HG03108 (cell line): ENCODE measurements at regions not wholly inside any gene's neighbourhood (a gene's known extent, or its start where the extent isn't known, plus 50 kb on each side); places are given as distances from the start of the nearest gene placed in this dataset.
"Not testable (repeated sequence)": the region's sequence is repeated elsewhere in the genome, so short reads cannot be mapped to it uniquely, and the experiment has no call there.

Experiments
- ATAC-seq: cut with Tn5 transposase; IDR thresholded peaks from one replicate; pipeline ENCODE4 v1.9.1; 2021; ENCODE audit warnings: moderate library complexity; ENCODE audit not compliant: unreplicated experiment

GRCh38 chr5:67722582-67722981, 493.0 kb upstream of the PIK3R1 start:
- ATAC-seq = not testable (repeated sequence)

GRCh38 chr5:67720162-67720772, 495.3 kb upstream of the PIK3R1 start:
- ATAC-seq = no peak

- no peak for ATAC-seq
Measured at GRCh38 chr5:67702008-67702407, 505.4 kb upstream of the CD180 start.

GRCh38 chr5:67699560-67699959, 503.0 kb upstream of the CD180 start:
- no peak for ATAC-seq

- no peak for ATAC-seq
Measured at GRCh38 chr5:67696446-67696845, 499.8 kb upstream of the CD180 start.

- ATAC-seq = no peak
Measured at GRCh38 chr5:67695369-67695768, 498.8 kb upstream of the CD180 start.

GRCh38 chr5:67694810-67695191, 498.2 kb upstream of the CD180 start:
- ATAC-seq = no peak

DNA sequence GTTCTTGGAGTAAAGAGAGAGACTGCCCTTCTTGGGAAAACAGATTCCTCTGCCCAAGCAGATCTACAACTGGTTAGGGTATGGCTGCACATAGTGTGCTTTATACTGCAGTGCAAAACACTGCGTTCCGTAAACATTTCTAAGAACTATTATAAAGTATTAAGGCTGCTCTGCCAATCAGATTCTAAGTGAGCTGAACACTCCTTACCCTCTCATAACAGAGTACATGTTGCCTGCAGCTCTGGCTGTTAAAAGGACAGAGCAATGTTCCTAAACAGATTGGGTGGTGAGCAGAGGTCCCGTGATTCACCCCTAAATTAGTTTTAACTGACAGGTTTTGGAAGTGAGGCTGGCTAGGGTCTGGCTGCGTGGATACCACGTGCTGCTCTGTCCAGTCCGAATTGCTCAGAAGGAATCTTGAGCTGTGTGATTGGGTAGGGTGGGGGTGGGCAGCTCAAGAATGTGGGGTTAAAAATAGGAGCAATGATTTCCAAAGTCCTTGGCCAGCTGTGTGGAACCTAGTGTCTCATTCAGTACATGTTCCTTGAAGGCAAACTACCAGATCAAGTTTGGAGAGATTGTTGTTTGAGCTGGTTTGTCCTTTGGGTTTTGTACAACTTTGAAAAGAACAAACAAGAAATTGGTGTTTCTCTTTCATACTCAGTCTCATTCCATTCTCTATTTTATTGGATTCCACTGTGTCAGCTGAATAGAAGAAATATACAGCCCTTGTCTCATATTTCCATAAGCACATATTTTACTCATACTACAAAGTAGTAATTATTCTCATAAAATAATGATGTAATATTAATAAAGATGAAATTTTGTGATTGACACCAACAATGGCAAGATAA, 497.6 kb upstream of the CD180 start:
- no peak for ATAC-seq

GRCh38 chr5:67686746-67687145, 490.1 kb upstream of the CD180 start:
- ATAC-seq = no peak

GRCh38 chr5:67681703-67682102, 485.1 kb upstream of the CD180 start:
- ATAC-seq = no peak

DNA sequence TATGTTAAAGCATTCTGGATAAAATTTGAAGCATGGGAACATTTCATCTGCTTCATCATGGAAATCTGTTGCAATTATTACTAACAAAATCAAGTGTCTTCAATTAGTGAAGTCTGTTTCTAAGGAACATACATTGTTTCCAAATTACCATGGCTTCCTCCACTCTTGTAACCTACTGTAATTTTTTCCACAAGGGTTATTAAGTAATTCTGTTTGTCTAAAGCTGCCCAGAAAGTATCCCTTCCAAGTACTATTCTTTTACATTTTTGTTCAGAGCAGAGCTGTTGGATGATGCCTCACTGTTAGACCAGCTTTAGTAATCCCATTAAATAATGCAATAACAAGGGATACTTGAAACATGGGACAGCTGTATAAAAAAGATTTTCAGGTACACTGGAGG, 483.5 kb upstream of the CD180 start:
- ATAC-seq = no peak

- ATAC-seq = no peak
Measured at GRCh38 chr5:67679184-67679841, 482.7 kb upstream of the CD180 start.

- ATAC-seq = no peak
Measured at GRCh38 chr5:67678594-67678993, 482.0 kb upstream of the CD180 start.

- no peak for ATAC-seq
Measured at GRCh38 chr5:67677422-67677970, 480.9 kb upstream of the CD180 start.

DNA sequence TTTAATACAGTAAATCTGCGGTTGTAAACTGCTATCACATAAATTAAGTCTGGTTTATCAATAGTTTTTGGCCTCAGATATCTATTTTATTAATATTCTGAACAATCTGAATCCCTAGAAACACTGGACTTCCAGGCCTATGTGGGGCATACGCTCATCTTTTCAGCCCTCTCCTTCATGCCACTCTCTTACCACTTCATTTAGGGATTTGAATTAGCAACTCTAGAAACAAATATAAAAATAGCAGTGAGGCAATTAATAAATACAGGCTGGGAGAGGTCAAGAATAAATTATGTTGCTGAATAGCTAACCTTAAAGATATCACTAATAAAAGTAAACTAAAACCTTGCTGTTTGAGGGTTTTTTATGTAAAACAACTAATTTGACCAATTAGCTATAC, 480.3 kb upstream of the CD180 start:
- ATAC-seq = no peak

GRCh38 chr5:67674159-67674655, 477.6 kb upstream of the CD180 start:
- no peak for ATAC-seq

DNA sequence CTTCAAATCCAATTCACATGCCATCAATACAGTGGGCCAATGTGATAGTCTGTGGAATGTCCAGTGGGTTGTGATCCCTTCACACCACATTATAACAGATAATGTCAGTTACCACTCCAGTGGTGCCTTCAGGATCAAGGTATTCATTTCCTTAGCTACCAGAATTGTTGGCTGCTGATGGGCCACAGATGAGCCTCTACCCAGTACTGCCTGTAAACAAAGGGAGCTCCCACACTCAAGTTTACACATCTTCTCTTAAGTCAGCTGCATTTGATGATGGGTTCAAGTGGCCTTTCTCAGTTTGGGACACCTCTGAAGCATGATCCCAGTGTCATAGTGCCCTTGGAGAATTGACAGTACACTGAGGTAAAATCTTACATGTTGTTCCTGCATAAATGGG, 477.0 kb upstream of the CD180 start:
- no peak for ATAC-seq

DNA sequence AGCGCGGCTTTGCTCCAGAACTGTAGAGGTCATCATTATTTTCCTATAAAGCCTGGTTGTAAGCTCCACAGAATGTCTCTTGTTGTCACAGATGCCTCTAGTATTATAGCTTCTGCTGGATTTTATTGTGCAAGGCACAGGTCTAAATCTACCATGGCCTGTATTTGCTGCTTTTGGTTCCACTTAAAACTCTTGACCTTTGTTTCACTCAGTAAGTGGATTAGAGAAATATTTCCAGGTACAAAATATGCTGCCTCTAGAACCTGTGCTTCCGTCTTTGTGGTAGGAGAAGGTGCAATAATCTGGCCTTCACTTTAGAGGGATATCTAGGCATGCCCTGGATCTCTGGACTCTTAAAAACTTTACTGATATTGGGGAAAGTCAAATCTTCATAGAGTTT, 476.6 kb upstream of the CD180 start:
- no peak for ATAC-seq

DNA sequence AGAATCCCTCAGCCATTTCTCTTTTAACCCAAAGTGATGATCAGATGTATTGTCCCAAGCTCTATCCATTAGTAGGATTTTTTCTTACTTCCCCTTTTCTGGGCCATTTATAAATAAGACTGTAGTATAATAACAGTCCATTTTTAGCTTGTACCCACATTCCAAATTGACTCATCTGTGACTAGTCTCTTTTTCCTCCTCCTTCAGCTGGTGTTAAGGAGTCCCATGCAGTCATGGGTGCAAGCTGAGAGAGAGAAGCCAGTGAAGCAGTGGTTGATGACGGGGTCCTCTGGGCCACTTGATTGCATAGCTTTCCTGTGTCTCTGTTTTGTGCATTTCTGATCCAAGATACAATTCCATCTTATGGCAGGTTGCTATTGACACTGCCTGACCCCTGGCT, 476.0 kb upstream of the CD180 start:
- ATAC-seq = no peak

DNA sequence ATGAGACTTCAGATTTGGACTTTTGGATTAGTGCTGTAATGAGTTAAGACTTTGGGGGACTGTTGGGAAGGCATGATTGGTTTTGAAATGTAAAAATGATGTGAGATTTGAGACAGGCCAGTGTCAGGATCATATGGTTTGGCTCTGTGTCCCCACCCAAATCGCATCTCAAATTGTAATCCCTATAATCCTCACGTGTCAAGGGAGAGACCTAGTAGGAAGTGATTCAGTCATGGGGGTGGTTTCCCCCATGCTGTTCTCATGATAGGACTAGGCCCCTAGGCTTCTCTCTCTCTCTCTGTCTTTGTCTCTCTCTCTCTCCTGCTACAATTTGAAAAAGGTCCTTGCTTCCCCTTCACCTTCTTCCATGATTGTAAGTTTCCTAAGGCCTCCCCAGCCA, 473.3 kb upstream of the CD180 start:
- ATAC-seq = no peak

- ATAC-seq = no peak
Measured at GRCh38 chr5:67660149-67660548, 463.6 kb upstream of the CD180 start.

DNA sequence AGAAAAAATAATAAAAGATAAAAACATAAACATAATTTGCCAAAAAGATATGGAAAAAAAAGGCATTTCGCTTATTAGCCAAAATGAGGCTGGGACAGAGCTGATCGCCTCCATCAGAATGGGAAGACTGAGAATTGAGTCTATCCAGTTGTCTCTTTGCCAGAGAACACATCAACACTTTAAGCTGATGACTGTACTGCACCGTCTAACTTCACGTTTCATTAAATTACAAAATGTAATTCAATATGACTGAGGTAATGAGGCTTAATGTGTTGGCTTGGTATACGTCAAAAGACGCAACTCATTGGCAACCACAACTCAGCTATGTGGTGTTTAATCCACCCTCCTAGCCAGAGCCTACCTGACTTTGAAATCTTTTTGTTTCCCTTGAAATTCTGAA, 462.7 kb upstream of the CD180 start:
- ATAC-seq = no peak
